Activated CD4-positive, alpha-beta T cell treated with anti-CD3 and anti-CD28 coated beads, Interleukin-2, amount 10 ng/mL, durations not matched to agents 24 days and 14 days (primary cell): ENCODE measurements at regions not wholly inside any gene's neighbourhood (a gene's known extent, or its start where the extent isn't known, plus 50 kb on each side); places are given as distances from the start of the nearest gene placed in this dataset.
"Not testable (repeated sequence)": the region's sequence is repeated elsewhere in the genome, so short reads cannot be mapped to it uniquely, and the experiment has no call there.

Experiments
- DNase-seq: peaks from one replicate; pipeline ENCODE4 v3.0.0; 2022
- H3K27ac Mint-ChIP-seq: one replicate; pipeline ENCODE4 v1.8.0; 2022; ENCODE audit warnings: mild to moderate bottlenecking, mixed read lengths
- H3K27me3 Mint-ChIP-seq: one replicate; pipeline ENCODE4 v1.8.0; 2022; ENCODE audit warnings: mixed read lengths
- H3K36me3 Mint-ChIP-seq: one replicate; pipeline ENCODE4 v1.8.0; 2022; ENCODE audit warnings: low read depth, mild to moderate bottlenecking, mixed read lengths
- H3K4me1 Mint-ChIP-seq: one replicate; pipeline ENCODE4 v1.8.0; 2021; ENCODE audit warnings: mixed read lengths
- H3K4me3 Mint-ChIP-seq: one replicate; pipeline ENCODE4 v1.8.0; 2022; ENCODE audit warnings: mild to moderate bottlenecking, moderate library complexity, mixed read lengths
- H3K9me3 Mint-ChIP-seq: one replicate; pipeline ENCODE4 v1.8.0; 2021; ENCODE audit warnings: mixed read lengths
- intact Hi-C: fragments of 100-400 bp; cut with micrococcal nuclease; formaldehyde crosslinking; loops from one replicate; pipeline ENCODE4 v1.15.1; 2023

- Mint-ChIP-seq H3K36me3 (no peaks in the 10 kb centered on the region), H3K27ac (no peak overlapping the region), H3K4me3 (no peak overlapping the region), H3K4me1 (no peaks in the 10 kb centered on the region), H3K27me3 (peaks cover 9% of the 10 kb centered on the region), H3K9me3 (no peaks in the 10 kb centered on the region)
- intact Hi-C loops, result no loop called here
- no peak for DNase-seq
These were observed 122.0 kb upstream of the SOX14 start for GRCh38 chr3:137641879-137642704.

- H3K4me3 Mint-ChIP-seq, result no peak overlapping the region
- intact Hi-C loops, result no loop called here
- no peaks in the 10 kb centered on the region for H3K36me3 Mint-ChIP-seq
- H3K27ac Mint-ChIP-seq, result no peak overlapping the region
- H3K9me3 Mint-ChIP-seq, result no peaks in the 10 kb centered on the region
- no peaks in the 10 kb centered on the region for H3K4me1 Mint-ChIP-seq
- DNase-seq, result no peak
- peaks cover 9% of the 10 kb centered on the region for H3K27me3 Mint-ChIP-seq
These were observed 121.3 kb upstream of the SOX14 start for GRCh38 chr3:137642831-137643230.

GRCh38 chr3:137647179-137647578 is 116.9 kb upstream of the SOX14 start:
- intact Hi-C loops, result no loop called here
- Mint-ChIP-seq H3K27me3 (peaks cover 8% of the 10 kb centered on the region), H3K4me3 (no peak overlapping the region), H3K9me3 (no peaks in the 10 kb centered on the region), H3K27ac (no peak overlapping the region), H3K4me1 (no peaks in the 10 kb centered on the region), H3K36me3 (no peaks in the 10 kb centered on the region)
- DNase-seq, result no peak

GRCh38 chr3:137669519-137670060 is 94.5 kb upstream of the SOX14 start:
- Mint-ChIP-seq H3K4me1 (no peaks in the 10 kb centered on the region), H3K27me3 (no peaks in the 10 kb centered on the region), H3K9me3 (peaks cover 7% of the 10 kb centered on the region), H3K4me3 (no peak overlapping the region), H3K36me3 (no peaks in the 10 kb centered on the region), H3K27ac (no peak overlapping the region)
- DNase-seq, result no peak
- intact Hi-C loops, result no loop called here

GRCh38 chr3:137687181-137687879 is 76.8 kb upstream of the SOX14 start:
- Mint-ChIP-seq H3K4me3 (no peak overlapping the region), H3K27ac (no peak overlapping the region), H3K27me3 (no peaks in the 10 kb centered on the region), H3K36me3 (no peaks in the 10 kb centered on the region), H3K9me3 (no peaks in the 10 kb centered on the region), H3K4me1 (no peaks in the 10 kb centered on the region)
- no peak for DNase-seq
- intact Hi-C loops, result no loop called here

- Mint-ChIP-seq H3K27me3 (no peaks in the 10 kb centered on the region), H3K27ac (no peak overlapping the region), H3K4me3 (no peak overlapping the region), H3K4me1 (no peaks in the 10 kb centered on the region), H3K9me3 (no peaks in the 10 kb centered on the region), H3K36me3 (no peaks in the 10 kb centered on the region)
- intact Hi-C loops, result no loop called here
- no peak for DNase-seq
These were observed 71.2 kb upstream of the SOX14 start for GRCh38 chr3:137692803-137693431.

- Mint-ChIP-seq H3K4me1 (no peaks in the 10 kb centered on the region), H3K9me3 (no peaks in the 10 kb centered on the region), H3K4me3 (no peak overlapping the region), H3K27ac (no peak overlapping the region), H3K27me3 (no peaks in the 10 kb centered on the region), H3K36me3 (no peaks in the 10 kb centered on the region)
- no peak for DNase-seq
- intact Hi-C loops, result no loop called here
These were observed 70.3 kb upstream of the SOX14 start for GRCh38 chr3:137693791-137694190.

GRCh38 chr3:137694836-137695235 is 69.3 kb upstream of the SOX14 start:
- intact Hi-C loops, result no loop called here
- no peak overlapping the region for H3K27ac Mint-ChIP-seq
- no peaks in the 10 kb centered on the region for H3K4me1 Mint-ChIP-seq
- H3K27me3 Mint-ChIP-seq, result no peaks in the 10 kb centered on the region
- no peaks in the 10 kb centered on the region for H3K9me3 Mint-ChIP-seq
- DNase-seq, result no peak
- H3K4me3 Mint-ChIP-seq, result no peak overlapping the region
- H3K36me3 Mint-ChIP-seq, result no peaks in the 10 kb centered on the region

- Mint-ChIP-seq H3K9me3 (no peaks in the 10 kb centered on the region), H3K27me3 (no peaks in the 10 kb centered on the region), H3K4me1 (no peaks in the 10 kb centered on the region), H3K4me3 (no peak overlapping the region), H3K36me3 (no peaks in the 10 kb centered on the region), H3K27ac (no peak overlapping the region)
- no peak for DNase-seq
- intact Hi-C loops, result no loop called here
These were observed 68.8 kb upstream of the SOX14 start for GRCh38 chr3:137695351-137695750.

GRCh38 chr3:137709011-137709601 is 55.0 kb upstream of the SOX14 start:
- no peak overlapping the region for H3K27ac Mint-ChIP-seq

GRCh38 chr3:137713965-137714364 is 50.1 kb upstream of the SOX14 start:
- H3K4me3 Mint-ChIP-seq, DNase-seq, H3K27me3 Mint-ChIP-seq, H3K36me3 Mint-ChIP-seq, intact Hi-C loops, H3K4me1 Mint-ChIP-seq, H3K27ac Mint-ChIP-seq, H3K9me3 Mint-ChIP-seq: not testable (repeated sequence)

More at GRCh38 chr3:137709011-137709601, 55.0 kb upstream of the SOX14 start:
- no peaks in the 10 kb centered on the region for H3K36me3 Mint-ChIP-seq
- intact Hi-C loops, result no loop called here
- no peaks in the 10 kb centered on the region for H3K4me1 Mint-ChIP-seq
- DNase-seq, result no peak
- H3K4me3 Mint-ChIP-seq, result no peak overlapping the region
- no peaks in the 10 kb centered on the region for H3K27me3 Mint-ChIP-seq
- H3K9me3 Mint-ChIP-seq, result no peaks in the 10 kb centered on the region
